HepG2 (cell line): ENCODE measurements at regions not wholly inside any gene's neighbourhood (a gene's known extent, or its start where the extent isn't known, plus 50 kb on each side); places are given as distances from the start of the nearest gene placed in this dataset.

Experiments
- ATAC-seq: fragments of 200-7000 bp; cut with Tn5 transposase; 3 replicates; pipeline ENCODE4 v1.9.1; 2020; ENCODE audit warnings: mild to moderate bottlenecking, moderate library complexity
- BruUV-seq: library from RNA; stranded (reverse); fragments of 400-500 nt; replicated peaks from 2 replicates; lab custom pipeline; 2021; lab: Mats Ljungman, UMichigan
- CTCF ChIA-PET: fragments of 300-600 bp; formaldehyde crosslinking; extraction: SDS; loops from one replicate; lab custom pipeline; 2021; ENCODE audit warnings: low total read pairs, inconsistent platforms, low intra/inter-chr PET ratio; lab: Yijun Ruan, JAX
- POLR2A ChIA-PET: fragments of 350-600 bp; sonication (Branson Sonifier 250); formaldehyde crosslinking; loops from one replicate; lab custom pipeline; 2020; ENCODE audit warnings: antibody characterized with exemption, inconsistent platforms; lab: Yijun Ruan, JAX
- DNase-seq: peaks from one replicate; pipeline ENCODE4 v3.0.0-alpha.2; 2015; ENCODE audit warnings: low spot score
- FAIRE-seq: peaks from 3 replicates; lab custom pipeline; 2011; peaks lifted over from hg19 to GRCh38; lab: Jason Lieb, UNC
- H2AFZ ChIP-seq: one replicate; pipeline ENCODE4 v1.6.1; 2011; ENCODE audit warnings: low read length, inconsistent platforms
- H3K27ac ChIP-seq: fragments of 300-600 bp; 3 replicates; pipeline ENCODE4 v1.8.0; 2011; ENCODE audit warnings: mixed run types, mild to moderate bottlenecking, mixed read lengths, low read length, inconsistent platforms; ENCODE audit not compliant: insufficient read depth; ENCODE audit errors: extremely low read length
- H3K27me3 ChIP-seq, 2 experiments: fragments of 200-600 bp in 1 of 2; 2 replicates in 1 of 2; 3 replicates in 1 of 2; pipeline versions ENCODE4 v1.6.0 to v1.8.0; 2011; ENCODE audit warnings: low read length in 2 of 2, mild to moderate bottlenecking in 2 of 2, moderate library complexity in 2 of 2, inconsistent platforms in 1 of 2; ENCODE audit not compliant: insufficient read depth in 2 of 2, control insufficient read depth in 1 of 2
- H3K36me3 ChIP-seq, 2 experiments: fragments of 200-600 bp in 1 of 2; replicated peaks in 1 of 2; 2 replicates in 1 of 2; 3 replicates in 1 of 2; pipeline versions ENCODE4 v1.5.1 to v1.8.0; 2011; ENCODE audit warnings: low read length in 2 of 2, inconsistent platforms in 1 of 2; ENCODE audit not compliant: insufficient read depth in 2 of 2, control insufficient read depth in 1 of 2
- H3K4me1 ChIP-seq: 2 replicates; pipeline ENCODE4 v1.5.1; 2012; ENCODE audit warnings: low read length, inconsistent platforms; ENCODE audit not compliant: insufficient read depth
- H3K4me2 ChIP-seq: 2 replicates; pipeline ENCODE4 v1.6.0; 2011; ENCODE audit warnings: low read depth, low read length, inconsistent platforms
- H3K4me3 ChIP-seq, 3 experiments: fragments of 200-600 bp in 1 of 3; sonication (generic), shearing (Covaris generic) in 1 of 3; replicated peaks in 1 of 3; 2 replicates each; pipeline ENCODE4 v1.5.1; 2011 to 2016; ENCODE audit warnings: low read length in 3 of 3, inconsistent platforms in 2 of 3, low read depth in 2 of 3, mild to moderate bottlenecking in 2 of 3, control low read depth in 1 of 3, mixed read lengths in 1 of 3; ENCODE audit not compliant: insufficient read depth in 1 of 3
- H3K79me2 ChIP-seq: one replicate; pipeline ENCODE4 v1.6.1; 2011; ENCODE audit warnings: low read length, inconsistent platforms; ENCODE audit not compliant: insufficient read depth
- H3K9ac ChIP-seq: 2 replicates; pipeline ENCODE4 v1.6.0; 2011; ENCODE audit warnings: mild to moderate bottlenecking, low read depth, low read length, inconsistent platforms; ENCODE audit not compliant: insufficient read depth
- H3K9me3 ChIP-seq: 2 replicates; pipeline ENCODE4 v1.5.1; 2012; ENCODE audit warnings: mild to moderate bottlenecking, low read length
- H4K20me1 ChIP-seq: 2 replicates; pipeline ENCODE4 v1.6.0; 2011; ENCODE audit warnings: inconsistent platforms, mild to moderate bottlenecking, low read length, moderate library complexity; ENCODE audit not compliant: insufficient read depth
- FOXA3 ChIP-seq: IDR thresholded peaks from 2 replicates; pipeline ENCODE4 v1.6.1; 2016; ENCODE audit warnings: missing genetic modification reagents, missing compliant biosample characterization
- FOXJ3 ChIP-seq: sonication (generic); formaldehyde crosslinking; IDR thresholded peaks from 2 replicates; pipeline ENCODE4 v1.4.0; 2020; ENCODE audit warnings: missing genetic modification reagents, mild to moderate bottlenecking, borderline replicate concordance
- HNF4A ChIP-seq: sonication (generic); formaldehyde crosslinking; IDR thresholded peaks from 2 replicates; pipeline ENCODE4 v1.4.0; 2020; ENCODE audit warnings: missing genetic modification reagents
- SALL1 ChIP-seq: sonication (generic); formaldehyde crosslinking; IDR thresholded peaks from 2 replicates; pipeline ENCODE4 v1.8.0; 2022; ENCODE audit warnings: mild to moderate bottlenecking, missing genetic modification reagents
- SMYD3 ChIP-seq: sonication (generic); formaldehyde crosslinking; IDR thresholded peaks from 2 replicates; pipeline ENCODE4 v1.8.1; 2023; ENCODE audit warnings: mild to moderate bottlenecking, missing genetic modification reagents
- SRY ChIP-seq: sonication (generic); formaldehyde crosslinking; IDR thresholded peaks from 2 replicates; pipeline ENCODE4 v1.8.0; 2022; ENCODE audit warnings: mild to moderate bottlenecking, missing genetic modification reagents
- ZNF253 ChIP-seq: sonication (generic); formaldehyde crosslinking; IDR thresholded peaks from 2 replicates; pipeline ENCODE4 v1.8.0; 2022; ENCODE audit warnings: mild to moderate bottlenecking, missing genetic modification reagents, borderline replicate concordance
- ZNF749 ChIP-seq: sonication (generic); formaldehyde crosslinking; IDR thresholded peaks from 2 replicates; pipeline ENCODE4 v1.8.0; 2022; ENCODE audit warnings: mild to moderate bottlenecking, missing genetic modification reagents, moderate library complexity, borderline replicate concordance
- ZNF777 ChIP-seq: sonication (generic); formaldehyde crosslinking; IDR thresholded peaks from 2 replicates; pipeline ENCODE4 v1.4.0; 2020; ENCODE audit warnings: missing genetic modification reagents
- ZNF790 ChIP-seq: sonication (generic); formaldehyde crosslinking; IDR thresholded peaks from 2 replicates; pipeline ENCODE4 v1.8.0; 2022; ENCODE audit warnings: missing genetic modification reagents, mild to moderate bottlenecking, borderline replicate concordance
- WGBS: methylation state at CpG from one replicate; pipeline ENCODE4 v1.1.6; 2017; ENCODE audit warnings: low lambda C conversion rate; 5-methylcytosine and 5-hydroxymethylcytosine counted together
- in situ Hi-C: cut with HindIII; loops from 2 replicates; pipeline ENCODE4 v1.10.0; 2017; ENCODE audit warnings: low pct_unique_long_range_greater_than_20kb; ENCODE audit not compliant: extremely low pct_ligation_motif_present
- intact Hi-C: fragments of 100-400 bp; cut with micrococcal nuclease; formaldehyde crosslinking; loops from one replicate; pipeline ENCODE4 v1.10.0; 2022; ENCODE audit not compliant: unreplicated experiment
- TF ChIP-seq, protein P1 (sequence below): sonication (generic); formaldehyde crosslinking; IDR thresholded peaks from 2 replicates; pipeline ENCODE4 v1.5.0; 2020; ENCODE audit warnings: missing genetic modification reagents

DNA sequence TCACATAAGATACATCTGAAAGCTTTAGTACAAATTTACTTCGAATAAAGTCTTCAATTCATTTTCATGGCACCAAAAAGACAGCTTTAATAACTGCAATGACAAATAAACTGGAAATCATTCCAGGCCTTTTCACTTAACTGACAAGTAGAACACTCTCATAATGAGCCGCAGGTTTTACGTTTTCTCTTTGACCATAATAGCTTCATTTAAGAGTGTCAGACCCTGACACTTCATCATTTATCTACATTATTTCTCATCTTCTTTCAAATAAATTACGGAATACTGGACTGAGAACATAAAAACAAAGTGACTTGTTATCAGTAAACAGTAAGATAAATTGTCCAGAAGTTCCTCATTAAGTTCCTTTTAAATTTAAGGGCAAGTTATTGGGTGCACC lies 1252.9 kb upstream of the ACVR2A start (continued):
- no peak for TF ChIP-seq ZNF253 (CRISPR knock-in tag)
- TF ChIP-seq ZNF749, result no peak
- no peak for TF ChIP-seq FOXA3
- no peak for TF ChIP-seq ZNF790 (CRISPR knock-in tag)
- TF ChIP-seq SALL1, result no peak
- TF ChIP-seq SRY, result no peak
- TF ChIP-seq, protein P1, sequence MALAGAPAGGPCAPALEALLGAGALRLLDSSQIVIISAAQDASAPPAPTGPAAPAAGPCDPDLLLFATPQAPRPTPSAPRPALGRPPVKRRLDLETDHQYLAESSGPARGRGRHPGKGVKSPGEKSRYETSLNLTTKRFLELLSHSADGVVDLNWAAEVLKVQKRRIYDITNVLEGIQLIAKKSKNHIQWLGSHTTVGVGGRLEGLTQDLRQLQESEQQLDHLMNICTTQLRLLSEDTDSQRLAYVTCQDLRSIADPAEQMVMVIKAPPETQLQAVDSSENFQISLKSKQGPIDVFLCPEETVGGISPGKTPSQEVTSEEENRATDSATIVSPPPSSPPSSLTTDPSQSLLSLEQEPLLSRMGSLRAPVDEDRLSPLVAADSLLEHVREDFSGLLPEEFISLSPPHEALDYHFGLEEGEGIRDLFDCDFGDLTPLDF (CRISPR knock-in tag), result no peak
- no peak for TF ChIP-seq SMYD3 (CRISPR knock-in tag)
- no peak for TF ChIP-seq HNF4A (CRISPR knock-in tag)
- TF ChIP-seq FOXJ3, result no peak

DNA sequence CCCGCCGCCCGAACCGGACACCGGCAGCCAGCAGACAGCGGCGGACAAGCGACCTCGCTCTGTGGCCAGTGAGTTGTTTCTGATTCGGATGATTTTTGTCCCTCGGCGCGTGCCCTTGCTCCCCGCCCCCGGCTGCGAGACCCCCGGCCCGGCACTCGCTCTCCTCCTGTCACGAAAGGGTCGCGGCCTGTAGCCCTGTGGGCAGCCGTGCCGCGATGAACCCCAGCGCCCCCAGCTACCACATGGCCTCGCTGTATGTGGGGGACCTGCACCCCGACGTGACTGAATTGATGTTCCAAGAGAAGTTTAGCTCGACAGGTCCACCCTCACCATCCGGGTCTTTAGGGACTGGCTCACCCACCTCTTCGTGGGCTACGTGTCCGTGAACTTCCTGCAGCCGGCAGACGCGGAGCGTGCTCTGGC lies 1257.5 kb upstream of the ACVR2A start:
- H3K27ac ChIP-seq, result no peak overlapping the region
- DNase-seq (no peak), FAIRE-seq (no peak), ATAC-seq (no peak)
- H3K4me2 ChIP-seq, result no peak overlapping the region
- 69% methylated on average over 35 of the region's 38 CpGs for WGBS
- ChIA-PET CTCF (no interaction called here), POLR2A (no interaction called here)
- no peaks in the 10 kb centered on the region for H4K20me1 ChIP-seq
- 0 out of 5 replicates have a peak, but pooled peaks cover 0 to 1% of the 10 kb centered on the region in 2 experiments for H3K27me3 ChIP-seq
- in situ Hi-C loops (no loop called here), intact Hi-C loops (no loop called here)
- H3K4me1 ChIP-seq, result no peaks in the 10 kb centered on the region
- no peak overlapping the region for H3K9ac ChIP-seq
- no peak overlapping the region for H2AFZ ChIP-seq
- no peak overlapping the region for H3K4me3 ChIP-seq
- no peak for TF ChIP-seq ZNF777 (CRISPR knock-in tag)
- H3K36me3 ChIP-seq, result no peaks in the 10 kb centered on the region
- no TSS peak for BruUV-seq
- no peaks in the 10 kb centered on the region for H3K9me3 ChIP-seq
- H3K79me2 ChIP-seq, result no peaks in the 10 kb centered on the region
